Panc1 (cell line): ENCODE measurements at regions not wholly inside any gene's neighbourhood (a gene's known extent, or its start where the extent isn't known, plus 50 kb on each side); places are given as distances from the start of the nearest gene placed in this dataset.

Experiments
- ATAC-seq: fragments of 200-7000 bp; cut with Tn5 transposase; 2 replicates; pipeline ENCODE4 v1.9.1; 2020; ENCODE audit warnings: mild to moderate bottlenecking, moderate library complexity
- BruUV-seq: library from RNA; stranded (reverse); fragments of 400-500 nt; replicated peaks from 2 replicates; lab custom pipeline; 2021; lab: Mats Ljungman, UMichigan
- CTCF ChIA-PET: fragments of 300-600 bp; sonication (Branson Sonifier 250); formaldehyde crosslinking; loops from one replicate; lab custom pipeline; 2022; ENCODE audit warnings: antibody characterized with exemption; lab: Charles Lee
- POLR2A ChIA-PET: fragments of 300-600 bp; sonication (Branson Sonifier 250); formaldehyde crosslinking; loops from one replicate; lab custom pipeline; 2022; ENCODE audit warnings: antibody characterized with exemption; lab: Charles Lee
- DNase-seq: peaks from one replicate; pipeline ENCODE4 v3.0.0-alpha.2; 2010; ENCODE audit warnings: low read depth, low spot score
- H3K27ac ChIP-seq: 2 replicates; pipeline ENCODE4 v1.5.1; 2011; ENCODE audit warnings: mild to moderate bottlenecking, low read length, inconsistent platforms
- H3K27me3 ChIP-seq: fragments of 200-500 bp; sonication (Bioruptor generic); 2 replicates; pipeline ENCODE4 v1.6.0; 2014; ENCODE audit warnings: low read length, inconsistent platforms; ENCODE audit not compliant: control insufficient read depth, insufficient read depth
- H3K36me3 ChIP-seq: fragments of 200-500 bp; sonication (Bioruptor generic); 2 replicates; pipeline ENCODE4 v1.5.1; 2014; ENCODE audit warnings: inconsistent platforms, mild to moderate bottlenecking, low read length, moderate library complexity; ENCODE audit not compliant: control insufficient read depth, insufficient read depth
- H3K4me1 ChIP-seq: 2 replicates; pipeline ENCODE4 v1.5.1; 2011; ENCODE audit warnings: inconsistent platforms, mild to moderate bottlenecking, low read length, moderate library complexity; ENCODE audit not compliant: control insufficient read depth, insufficient read depth
- H3K4me3 ChIP-seq, 2 experiments: 2 replicates each; pipeline ENCODE4 v1.5.1; 2011 to 2012; ENCODE audit warnings: low read depth in 2 of 2, low read length in 2 of 2, mild to moderate bottlenecking in 2 of 2, inconsistent platforms in 1 of 2, moderate library complexity in 1 of 2
- H3K9me3 ChIP-seq: fragments of 200-500 bp; sonication (Bioruptor generic); 2 replicates; pipeline ENCODE4 v1.5.1; 2014; ENCODE audit warnings: low read depth, mild to moderate bottlenecking, inconsistent platforms, low read length, moderate library complexity; ENCODE audit not compliant: control insufficient read depth, insufficient read depth
- POLR2AphosphoS5 ChIP-seq: IDR thresholded peaks from 2 replicates; pipeline ENCODE4 v1.6.1; 2012; ENCODE audit warnings: mild to moderate bottlenecking, low read depth, low read length, moderate library complexity
- SIN3A ChIP-seq: IDR thresholded peaks from 2 replicates; pipeline ENCODE4 v1.6.1; 2012; ENCODE audit warnings: low read depth, mild to moderate bottlenecking, low read length, moderate library complexity, borderline replicate concordance; ENCODE audit not compliant: insufficient read depth
- TCF7L2 ChIP-seq: IDR thresholded peaks from 2 replicates; pipeline ENCODE4 v1.6.1; 2011; ENCODE audit warnings: mild to moderate bottlenecking, low read depth, low read length, inconsistent platforms
- in situ Hi-C: cut with HindIII; loops from 2 replicates; pipeline ENCODE4 v1.10.0; 2016; ENCODE audit warnings: low sequenced_read_pairs, low pct_unique_long_range_greater_than_20kb
- intact Hi-C: fragments of 100-400 bp; cut with micrococcal nuclease; formaldehyde crosslinking; loops from one replicate; pipeline ENCODE4 v1.10.0; 2022; ENCODE audit not compliant: unreplicated experiment
- TF ChIP-seq, protein P1 (sequence below), 2 experiments: IDR thresholded peaks; 2 replicates each; pipeline ENCODE4 v1.6.1; 2011 to 2012; ENCODE audit warnings: low read depth in 2 of 2, control low read depth in 1 of 2, low read length in 1 of 2, mild to moderate bottlenecking in 1 of 2, moderate library complexity in 1 of 2; ENCODE audit not compliant: insufficient read depth in 1 of 2
- TF ChIP-seq, protein P2 (sequence below): fragments of 450-650 bp; IDR thresholded peaks from 2 replicates; pipeline ENCODE4 v1.5.1; 2017; ENCODE audit warnings: mild to moderate bottlenecking

GRCh38 chr1:188462837-188463236, 1634.1 kb downstream of the PLA2G4A start:
- in situ Hi-C loops = no loop called here
- no peaks in the 10 kb centered on the region for H3K4me1 ChIP-seq
- CTCF ChIA-PET = no interaction called here
- H3K27ac ChIP-seq = no peak overlapping the region
- no peak for DNase-seq
- intact Hi-C loops = no loop called here
- no peak overlapping the region for H3K4me3 ChIP-seq
- no peaks in the 10 kb centered on the region for H3K9me3 ChIP-seq
- H3K36me3 ChIP-seq = no peaks in the 10 kb centered on the region
- no TSS peak for BruUV-seq
- TF ChIP-seq, protein P1, sequence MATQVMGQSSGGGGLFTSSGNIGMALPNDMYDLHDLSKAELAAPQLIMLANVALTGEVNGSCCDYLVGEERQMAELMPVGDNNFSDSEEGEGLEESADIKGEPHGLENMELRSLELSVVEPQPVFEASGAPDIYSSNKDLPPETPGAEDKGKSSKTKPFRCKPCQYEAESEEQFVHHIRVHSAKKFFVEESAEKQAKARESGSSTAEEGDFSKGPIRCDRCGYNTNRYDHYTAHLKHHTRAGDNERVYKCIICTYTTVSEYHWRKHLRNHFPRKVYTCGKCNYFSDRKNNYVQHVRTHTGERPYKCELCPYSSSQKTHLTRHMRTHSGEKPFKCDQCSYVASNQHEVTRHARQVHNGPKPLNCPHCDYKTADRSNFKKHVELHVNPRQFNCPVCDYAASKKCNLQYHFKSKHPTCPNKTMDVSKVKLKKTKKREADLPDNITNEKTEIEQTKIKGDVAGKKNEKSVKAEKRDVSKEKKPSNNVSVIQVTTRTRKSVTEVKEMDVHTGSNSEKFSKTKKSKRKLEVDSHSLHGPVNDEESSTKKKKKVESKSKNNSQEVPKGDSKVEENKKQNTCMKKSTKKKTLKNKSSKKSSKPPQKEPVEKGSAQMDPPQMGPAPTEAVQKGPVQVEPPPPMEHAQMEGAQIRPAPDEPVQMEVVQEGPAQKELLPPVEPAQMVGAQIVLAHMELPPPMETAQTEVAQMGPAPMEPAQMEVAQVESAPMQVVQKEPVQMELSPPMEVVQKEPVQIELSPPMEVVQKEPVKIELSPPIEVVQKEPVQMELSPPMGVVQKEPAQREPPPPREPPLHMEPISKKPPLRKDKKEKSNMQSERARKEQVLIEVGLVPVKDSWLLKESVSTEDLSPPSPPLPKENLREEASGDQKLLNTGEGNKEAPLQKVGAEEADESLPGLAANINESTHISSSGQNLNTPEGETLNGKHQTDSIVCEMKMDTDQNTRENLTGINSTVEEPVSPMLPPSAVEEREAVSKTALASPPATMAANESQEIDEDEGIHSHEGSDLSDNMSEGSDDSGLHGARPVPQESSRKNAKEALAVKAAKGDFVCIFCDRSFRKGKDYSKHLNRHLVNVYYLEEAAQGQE (IDR thresholded peaks at IDR 0.05; ENCODE audit: insufficient read depth in 1 of 2, low read depth in 2 of 2, low read length in 1 of 2) = no peak
- TF ChIP-seq TCF7L2 (no peak), SIN3A (no peak), POLR2AphosphoS5 (no peak)
- TF ChIP-seq, protein P2, sequence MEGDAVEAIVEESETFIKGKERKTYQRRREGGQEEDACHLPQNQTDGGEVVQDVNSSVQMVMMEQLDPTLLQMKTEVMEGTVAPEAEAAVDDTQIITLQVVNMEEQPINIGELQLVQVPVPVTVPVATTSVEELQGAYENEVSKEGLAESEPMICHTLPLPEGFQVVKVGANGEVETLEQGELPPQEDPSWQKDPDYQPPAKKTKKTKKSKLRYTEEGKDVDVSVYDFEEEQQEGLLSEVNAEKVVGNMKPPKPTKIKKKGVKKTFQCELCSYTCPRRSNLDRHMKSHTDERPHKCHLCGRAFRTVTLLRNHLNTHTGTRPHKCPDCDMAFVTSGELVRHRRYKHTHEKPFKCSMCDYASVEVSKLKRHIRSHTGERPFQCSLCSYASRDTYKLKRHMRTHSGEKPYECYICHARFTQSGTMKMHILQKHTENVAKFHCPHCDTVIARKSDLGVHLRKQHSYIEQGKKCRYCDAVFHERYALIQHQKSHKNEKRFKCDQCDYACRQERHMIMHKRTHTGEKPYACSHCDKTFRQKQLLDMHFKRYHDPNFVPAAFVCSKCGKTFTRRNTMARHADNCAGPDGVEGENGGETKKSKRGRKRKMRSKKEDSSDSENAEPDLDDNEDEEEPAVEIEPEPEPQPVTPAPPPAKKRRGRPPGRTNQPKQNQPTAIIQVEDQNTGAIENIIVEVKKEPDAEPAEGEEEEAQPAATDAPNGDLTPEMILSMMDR = no peak
- POLR2A ChIA-PET = no interaction called here
- H3K27me3 ChIP-seq = no peaks in the 10 kb centered on the region
- no peak for ATAC-seq

- no peak overlapping the region for H3K4me3 ChIP-seq
- no peak overlapping the region for H3K27ac ChIP-seq
- BruUV-seq = no TSS peak
- H3K27me3 ChIP-seq = no peaks in the 10 kb centered on the region
- no peaks in the 10 kb centered on the region for H3K36me3 ChIP-seq
- ATAC-seq = no peak
- no peaks in the 10 kb centered on the region for H3K9me3 ChIP-seq
- no peaks in the 10 kb centered on the region for H3K4me1 ChIP-seq
- in situ Hi-C loops (no loop called here), intact Hi-C loops (no loop called here)
- POLR2A ChIA-PET = no interaction called here
- DNase-seq = no peak
- CTCF ChIA-PET = no interaction called here
- TF ChIP-seq, protein P1 (IDR thresholded peaks at IDR 0.05; ENCODE audit: insufficient read depth in 1 of 2, low read depth in 2 of 2, low read length in 1 of 2) = no peak
- TF ChIP-seq TCF7L2 (no peak), POLR2AphosphoS5 (no peak), SIN3A (no peak)
- TF ChIP-seq, protein P2 = peak; percentile 16; the same call in 1 of the 2 replicates
Observed at GRCh38 chr1:188463919-188464318, 1635.2 kb downstream of the PLA2G4A start.
